ENCODE measurements at regions not wholly inside any gene's neighbourhood (a gene's known extent, or its start where the extent isn't known, plus 50 kb on each side); places are given as distances from the start of the nearest gene placed in this dataset.

- H3K79me2 ChIP-seq (replicated peaks; ENCODE audit: insufficient read depth): no peaks in the 10 kb centered on the region
- H3K9me2 ChIP-seq (ENCODE audit: insufficient read depth): no peaks in the 10 kb centered on the region
- ATAC-seq (no peak), DNase-seq (ENCODE audit: low spot score) (no peak)
- H2AFZ ChIP-seq: no peak overlapping the region
- H3K4me2 ChIP-seq: no peak overlapping the region
- peaks cover 22% of the 10 kb centered on the region for H3K4me1 ChIP-seq (ENCODE audit: insufficient read depth)
- peaks cover 17% of the 10 kb centered on the region for H3K4me1 Mint-ChIP-seq
- H3K27ac ChIP-seq (ENCODE audit: low read depth): no peak overlapping the region
- H3K27ac Mint-ChIP-seq: no peak overlapping the region
- H3K36me3 ChIP-seq (ENCODE audit: insufficient read depth): no peaks in the 10 kb centered on the region
- TF ChIP-seq STAT1 (IDR thresholded peaks at IDR 0.05; ENCODE audit: unreplicated experiment): no peak
- H3F3A ChIP-seq (replicated peaks; ENCODE audit: low read depth): no peaks in the 10 kb centered on the region
- no peak overlapping the region for H3K4me3 ChIP-seq
- no peak overlapping the region for H3K4me3 Mint-ChIP-seq
- H3K36me3 Mint-ChIP-seq (ENCODE audit: low read depth): no peaks in the 10 kb centered on the region
- H3K9me3 Mint-ChIP-seq: no peaks in the 10 kb centered on the region; the same call in 2 of the 3 replicates
- H3K27me3 Mint-ChIP-seq (ENCODE audit: insufficient read depth, low read depth, poor library complexity): no peaks in the 10 kb centered on the region
- no peaks in the 10 kb centered on the region for H3K27me3 ChIP-seq (ENCODE audit: insufficient read depth)
- no peaks in the 10 kb centered on the region for H4K20me1 ChIP-seq (replicated peaks; ENCODE audit: insufficient read depth)
These were observed 431.9 kb downstream of the TNS3 start for GRCh38 chr7:47149971-47150370.

DNA sequence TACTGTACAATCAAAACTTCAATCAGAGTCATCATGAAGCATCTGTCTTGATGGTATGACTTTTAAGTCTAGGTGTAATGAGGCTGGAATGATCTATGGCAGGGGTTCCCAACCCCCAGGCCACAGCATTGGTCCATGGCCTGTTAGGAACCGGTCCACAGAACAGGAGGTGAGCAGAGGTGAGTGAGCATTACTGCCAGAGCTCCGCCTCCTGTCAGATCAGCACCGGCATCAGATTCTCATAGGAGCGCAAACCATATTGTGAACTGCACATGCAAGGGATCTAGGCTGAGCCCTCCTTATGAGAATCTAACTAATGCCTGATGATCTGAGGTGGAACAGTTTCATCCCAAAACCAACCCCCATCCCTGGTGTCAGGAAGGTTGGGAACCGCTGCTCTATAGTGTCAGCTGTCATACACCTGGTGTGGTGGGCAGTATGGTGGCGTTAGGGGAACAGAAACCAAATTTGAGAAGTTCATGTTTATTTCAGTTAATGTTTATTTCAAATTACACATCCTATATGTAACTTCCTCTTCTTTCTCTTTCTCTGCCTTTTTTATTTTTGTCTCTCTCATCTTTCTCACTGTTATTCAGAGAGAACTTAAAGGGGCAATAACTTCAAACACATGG lies 432.6 kb downstream of the TNS3 start:
- no peaks in the 10 kb centered on the region for H3K9me2 ChIP-seq (ENCODE audit: insufficient read depth)
- Mint-ChIP-seq H3K4me1 (peaks cover 16% of the 10 kb centered on the region), H3K9me3 (no peaks in the 10 kb centered on the region; the same call in 2 of the 3 replicates), H3K36me3 (ENCODE audit: low read depth) (no peaks in the 10 kb centered on the region), H3K27me3 (ENCODE audit: insufficient read depth, low read depth, poor library complexity) (no peaks in the 10 kb centered on the region), H3K27ac (no peak overlapping the region), H3K4me3 (no peak overlapping the region)
- no peaks in the 10 kb centered on the region for H3F3A ChIP-seq (replicated peaks; ENCODE audit: low read depth)
- H3K79me2 ChIP-seq (replicated peaks; ENCODE audit: insufficient read depth): no peaks in the 10 kb centered on the region
- H4K20me1 ChIP-seq (replicated peaks; ENCODE audit: insufficient read depth): no peaks in the 10 kb centered on the region
- H3K27ac ChIP-seq (ENCODE audit: low read depth): no peak overlapping the region
- no peak overlapping the region for H3K4me2 ChIP-seq
- DNase-seq (ENCODE audit: low spot score): no peak
- no peak overlapping the region for H2AFZ ChIP-seq
- no peaks in the 10 kb centered on the region for H3K27me3 ChIP-seq (ENCODE audit: insufficient read depth)
- no peaks in the 10 kb centered on the region for H3K36me3 ChIP-seq (ENCODE audit: insufficient read depth)
- no peak for TF ChIP-seq CTCF (conservative IDR thresholded peaks at IDR 0.05; ENCODE audit: low read depth in 2 of 2)
- TF ChIP-seq JUNB (IDR thresholded peaks at IDR 0.05; ENCODE audit: unreplicated experiment): no peak
- TF ChIP-seq, protein P1, sequence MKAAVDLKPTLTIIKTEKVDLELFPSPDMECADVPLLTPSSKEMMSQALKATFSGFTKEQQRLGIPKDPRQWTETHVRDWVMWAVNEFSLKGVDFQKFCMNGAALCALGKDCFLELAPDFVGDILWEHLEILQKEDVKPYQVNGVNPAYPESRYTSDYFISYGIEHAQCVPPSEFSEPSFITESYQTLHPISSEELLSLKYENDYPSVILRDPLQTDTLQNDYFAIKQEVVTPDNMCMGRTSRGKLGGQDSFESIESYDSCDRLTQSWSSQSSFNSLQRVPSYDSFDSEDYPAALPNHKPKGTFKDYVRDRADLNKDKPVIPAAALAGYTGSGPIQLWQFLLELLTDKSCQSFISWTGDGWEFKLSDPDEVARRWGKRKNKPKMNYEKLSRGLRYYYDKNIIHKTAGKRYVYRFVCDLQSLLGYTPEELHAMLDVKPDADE (IDR thresholded peaks at IDR 0.05): no peak
- H3K4me3 ChIP-seq: no peak overlapping the region
- no peak for ATAC-seq
- H3K4me1 ChIP-seq (ENCODE audit: insufficient read depth): peaks cover 23% of the 10 kb centered on the region

- Histone ChIP-seq H2AFZ (no peak overlapping the region), H4K20me1 (replicated peaks; ENCODE audit: insufficient read depth) (no peaks in the 10 kb centered on the region), H3F3A (replicated peaks; ENCODE audit: low read depth) (no peaks in the 10 kb centered on the region), H3K4me2 (no peak overlapping the region), H3K27me3 (ENCODE audit: insufficient read depth) (no peaks in the 10 kb centered on the region), H3K36me3 (ENCODE audit: insufficient read depth) (no peaks in the 10 kb centered on the region), H3K79me2 (replicated peaks; ENCODE audit: insufficient read depth) (no peaks in the 10 kb centered on the region), H3K27ac (ENCODE audit: low read depth) (no peak overlapping the region), H3K4me1 (ENCODE audit: insufficient read depth) (peaks cover 16% of the 10 kb centered on the region), H3K4me3 (no peak overlapping the region), H3K9me2 (ENCODE audit: insufficient read depth) (no peaks in the 10 kb centered on the region)
- Mint-ChIP-seq H3K4me1 (peaks cover 10% of the 10 kb centered on the region; the same call in 2 of the 3 replicates), H3K36me3 (ENCODE audit: low read depth) (no peaks in the 10 kb centered on the region), H3K4me3 (no peak overlapping the region), H3K9me3 (no peaks in the 10 kb centered on the region; the same call in 2 of the 3 replicates), H3K27ac (no peak overlapping the region), H3K27me3 (ENCODE audit: insufficient read depth, low read depth, poor library complexity) (no peaks in the 10 kb centered on the region)
- ATAC-seq (no peak), DNase-seq (ENCODE audit: low spot score) (no peak)
- no peak for TF ChIP-seq CREB1 (CRISPR knock-in tag; IDR thresholded peaks at IDR 0.05; ENCODE audit: low read depth)
- TF ChIP-seq REST (IDR thresholded peaks at IDR 0.05; ENCODE audit: unreplicated experiment): no peak
- no peak for TF ChIP-seq ZNF114 (CRISPR knock-in tag; IDR thresholded peaks at IDR 0.05)
- no peak for TF ChIP-seq ZNF331 (CRISPR knock-in tag; IDR thresholded peaks at IDR 0.05; ENCODE audit: low read depth)
- no peak for TF ChIP-seq EZH2phosphoT487 (IDR thresholded peaks at IDR 0.05; ENCODE audit: unreplicated experiment)
- TF ChIP-seq NANOG (IDR thresholded peaks at IDR 0.05; ENCODE audit: borderline replicate concordance): no peak
- no peak for TF ChIP-seq CTCF (conservative IDR thresholded peaks at IDR 0.05; ENCODE audit: low read depth in 2 of 2)
These were observed 433.2 kb downstream of the TNS3 start for GRCh38 chr7:47148536-47149207.
